Stomach (tissue), 8 donors: ENCODE measurements at regions not wholly inside any gene's neighbourhood (a gene's known extent, or its start where the extent isn't known, plus 50 kb on each side); places are given as distances from the start of the nearest gene placed in this dataset.

Experiments
- DNase-seq, 2 donors: peaks; one replicate each; pipeline versions ENCODE4 v3.0.0 to v3.0.0-alpha.2; 2013 to 2019
- H3K27ac ChIP-seq, 5 donors: fragments of 200-600 bp in 4 of 5; sonication (generic) in 4 of 5; one replicate each; pipeline ENCODE4 v1.5.1; 2013 to 2019; ENCODE audit warnings: mild to moderate bottlenecking in 1 of 5, moderate library complexity in 1 of 5
- H3K27me3 ChIP-seq, 3 donors: fragments of 200-600 bp; sonication (generic); one replicate each; pipeline ENCODE4 v1.5.1; 2017 to 2019; ENCODE audit warnings: mixed run types in 1 of 3
- H3K36me3 ChIP-seq, 4 donors: fragments of 200-600 bp; sonication (generic); 1 replicate in 3 of 4; 2 replicates in 1 of 4; pipeline ENCODE4 v1.5.1; 2016 to 2019
- H3K4me1 ChIP-seq, 4 donors: fragments of 200-600 bp; sonication (generic); one replicate each; pipeline ENCODE4 v1.5.1; 2016 to 2019
- H3K4me3 ChIP-seq, 4 donors: fragments of 200-600 bp; sonication (generic) in 3 of 4; one replicate each; pipeline ENCODE4 v1.5.1; 2016 to 2019; ENCODE audit warnings: mild to moderate bottlenecking in 1 of 4
- H3K9me3 ChIP-seq, 4 donors: fragments of 200-600 bp; sonication (generic); one replicate each; pipeline ENCODE4 v1.5.1; 2016 to 2019
- CTCF ChIP-seq, 7 experiments: fragments of 450-650 bp in 4 of 7; fragments of 200-600 bp in 3 of 7; sonication (generic) in 3 of 7; IDR thresholded peaks; one replicate each; pipeline ENCODE4 v1.5.1; 2016 to 2019; ENCODE audit warnings: antibody characterized with exemption in 7 of 7, control low read depth in 2 of 7, mild to moderate bottlenecking in 1 of 7
- EP300 ChIP-seq: sonication (generic); formaldehyde crosslinking; IDR thresholded peaks from one replicate; pipeline ENCODE4 v1.6.1; 2017; ENCODE audit warnings: antibody characterized with exemption
- POLR2A ChIP-seq, 4 donors: fragments of 450-650 bp; IDR thresholded peaks; one replicate each; pipeline ENCODE4 v1.6.1; 2016; ENCODE audit warnings: antibody characterized with exemption in 4 of 4, control low read depth in 2 of 4, mild to moderate bottlenecking in 1 of 4, moderate library complexity in 1 of 4
- POLR2AphosphoS5 ChIP-seq, 3 donors: sonication (generic); formaldehyde crosslinking; IDR thresholded peaks; one replicate each; pipeline ENCODE4 v1.6.1; 2016; ENCODE audit warnings: antibody characterized with exemption in 3 of 3
- WGBS, 5 donors: extraction: QIAGEN DNeasy Blood & Tissue Kit in 3 of 5; methylation state at CpG; one replicate each; pipeline versions ENCODE4 v1.1.5 to v1.1.7; 2013 to 2018; 5-methylcytosine and 5-hydroxymethylcytosine counted together
- intact Hi-C: fragments of 100-400 bp; cut with DNase I; formaldehyde crosslinking; loops from one replicate; pipeline ENCODE4 v1.15.1; 2023; ENCODE audit warnings: low total_unique reads
- donor health status: healthy with polysubstance abuse.
- donor health status: Bipolar disorder and iron deficiency.
- donor health status: healthy.

GRCh38 chr16:74090871-74091270, 205.7 kb upstream of the PSMD7 start:
- H3K36me3 ChIP-seq: no peaks in the 10 kb centered on the region
- H3K9me3 ChIP-seq: no peaks in the 10 kb centered on the region
- no peak overlapping the region for H3K4me3 ChIP-seq
- DNase-seq: no peak
- TF ChIP-seq CTCF (IDR thresholded peaks at IDR 0.05) (no peak), EP300 (no peak), POLR2AphosphoS5 (IDR thresholded peaks at IDR 0.05) (no peak), POLR2A (IDR thresholded peaks at IDR 0.05) (no peak)
- intact Hi-C loops: no loop called here
- WGBS, 5 donors: 69 to 75% (median 73%) methylated on average over 4 of the region's 4 CpGs
- H3K27ac ChIP-seq: no peak overlapping the region
- no peaks in the 10 kb centered on the region for H3K27me3 ChIP-seq
- no peaks in the 10 kb centered on the region for H3K4me1 ChIP-seq

- H3K27me3 ChIP-seq: no peaks in the 10 kb centered on the region
- H3K36me3 ChIP-seq: no peaks in the 10 kb centered on the region
- H3K4me3 ChIP-seq: no peak overlapping the region
- WGBS, 5 donors: 56 to 71% (median 68%) methylated on average over 3 of the region's 3 CpGs
- no peak overlapping the region for H3K27ac ChIP-seq
- intact Hi-C loops: no loop called here
- no peaks in the 10 kb centered on the region for H3K9me3 ChIP-seq
- no peak for DNase-seq
- TF ChIP-seq CTCF (IDR thresholded peaks at IDR 0.05): no peak
- no peak for TF ChIP-seq POLR2A (IDR thresholded peaks at IDR 0.05)
- TF ChIP-seq POLR2AphosphoS5 (IDR thresholded peaks at IDR 0.05): no peak
- no peak for TF ChIP-seq EP300
- H3K4me1 ChIP-seq: peaks cover 0 to 6% (median 0%) of the 10 kb centered on the region in 4 donors
Observed at GRCh38 chr16:74083541-74083940, 213.1 kb upstream of the PSMD7 start.

GRCh38 chr16:74080311-74080710, 216.3 kb upstream of the PSMD7 start:
- Histone ChIP-seq H3K27ac (no peak overlapping the region), H3K4me1 (peaks cover 0 to 6% (median 0%) of the 10 kb centered on the region in 4 donors), H3K4me3 (no peak overlapping the region), H3K36me3 (no peaks in the 10 kb centered on the region), H3K9me3 (peaks cover 0 to 5% (median 4%) of the 10 kb centered on the region in 4 donors), H3K27me3 (no peaks in the 10 kb centered on the region)
- no peak for DNase-seq
- TF ChIP-seq POLR2A (IDR thresholded peaks at IDR 0.05): no peak
- no peak for TF ChIP-seq EP300
- no peak for TF ChIP-seq CTCF (IDR thresholded peaks at IDR 0.05)
- TF ChIP-seq POLR2AphosphoS5 (IDR thresholded peaks at IDR 0.05): no peak
- 71 to 83% (median 78%) methylated on average over 8 of the region's 8 CpGs for WGBS, 5 donors
- intact Hi-C loops: no loop called here

GRCh38 chr16:74079232-74079586, 217.4 kb upstream of the PSMD7 start:
- TF ChIP-seq CTCF (IDR thresholded peaks at IDR 0.05) (no peak), POLR2AphosphoS5 (IDR thresholded peaks at IDR 0.05) (no peak), POLR2A (IDR thresholded peaks at IDR 0.05) (no peak), EP300 (no peak)
- H3K4me3 ChIP-seq: no peak overlapping the region
- intact Hi-C loops: no loop called here
- peaks cover 0 to 6% (median 0%) of the 10 kb centered on the region in 4 donors for H3K4me1 ChIP-seq
- no peak overlapping the region for H3K27ac ChIP-seq
- WGBS, 5 donors: 50 to 74% (median 57%) methylated on average over 1 of the region's 1 CpG
- no peaks in the 10 kb centered on the region for H3K27me3 ChIP-seq
- DNase-seq: no peak
- peaks cover 0 to 13% (median 10%) of the 10 kb centered on the region in 4 donors for H3K9me3 ChIP-seq
- no peaks in the 10 kb centered on the region for H3K36me3 ChIP-seq
